CD4-positive, alpha-beta T cell treated with Interleukin-6 for 4 hours (primary cell): ENCODE measurements at regions not wholly inside any gene's neighbourhood (a gene's known extent, or its start where the extent isn't known, plus 50 kb on each side); places are given as distances from the start of the nearest gene placed in this dataset.

Experiments used
- DNase-seq: peaks from one replicate; pipeline ENCODE4 v3.0.0-alpha.2; 2020; ENCODE audit warnings: mixed read lengths

DNA sequence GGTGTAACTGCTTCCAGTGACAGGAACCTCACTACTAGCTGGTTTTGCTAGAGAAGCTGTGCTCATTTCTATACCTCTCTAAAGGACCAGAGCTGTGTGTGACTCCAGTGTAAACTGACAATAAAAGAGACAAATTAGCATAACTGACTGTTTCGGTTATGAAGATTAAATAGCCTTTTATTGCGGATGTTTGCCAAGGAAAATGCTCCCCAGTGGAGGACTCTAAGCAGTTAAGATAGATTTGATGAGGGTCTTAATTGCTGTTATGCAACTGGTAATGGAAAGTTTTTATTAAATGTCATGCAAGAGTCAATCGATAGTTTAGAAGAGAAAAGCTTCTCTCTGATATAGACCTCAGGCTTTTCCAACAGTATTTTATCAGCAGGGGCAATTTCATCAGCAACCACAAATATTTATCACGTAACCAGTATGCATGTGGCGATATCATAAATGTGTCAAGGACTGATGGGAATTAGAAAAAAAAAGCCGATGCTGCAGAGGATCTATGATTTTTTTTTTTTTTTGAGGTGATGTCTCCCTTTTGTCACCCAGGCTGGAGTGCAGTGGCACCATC, 275.2 kb upstream of the DMAC1 start:
- DNase-seq = no peak

DNA sequence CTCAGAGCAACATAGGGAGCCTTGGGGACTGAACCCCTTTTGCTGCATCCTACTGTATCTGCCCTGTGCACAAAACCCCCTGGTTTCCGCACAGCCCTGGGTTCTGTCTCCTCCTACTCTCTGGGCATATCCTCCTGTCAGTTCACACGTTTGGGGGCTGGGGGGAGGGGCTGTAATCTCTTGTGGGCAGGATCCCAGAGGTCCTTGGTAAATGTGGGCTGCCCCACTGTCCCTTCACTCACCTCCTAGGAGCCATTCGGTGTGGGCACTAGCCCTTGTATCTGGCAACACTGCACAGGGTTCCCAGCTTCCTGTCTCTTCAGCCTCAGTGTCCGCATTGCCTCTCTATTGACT, 271.8 kb upstream of the DMAC1 start:
- no peak for DNase-seq

DNA sequence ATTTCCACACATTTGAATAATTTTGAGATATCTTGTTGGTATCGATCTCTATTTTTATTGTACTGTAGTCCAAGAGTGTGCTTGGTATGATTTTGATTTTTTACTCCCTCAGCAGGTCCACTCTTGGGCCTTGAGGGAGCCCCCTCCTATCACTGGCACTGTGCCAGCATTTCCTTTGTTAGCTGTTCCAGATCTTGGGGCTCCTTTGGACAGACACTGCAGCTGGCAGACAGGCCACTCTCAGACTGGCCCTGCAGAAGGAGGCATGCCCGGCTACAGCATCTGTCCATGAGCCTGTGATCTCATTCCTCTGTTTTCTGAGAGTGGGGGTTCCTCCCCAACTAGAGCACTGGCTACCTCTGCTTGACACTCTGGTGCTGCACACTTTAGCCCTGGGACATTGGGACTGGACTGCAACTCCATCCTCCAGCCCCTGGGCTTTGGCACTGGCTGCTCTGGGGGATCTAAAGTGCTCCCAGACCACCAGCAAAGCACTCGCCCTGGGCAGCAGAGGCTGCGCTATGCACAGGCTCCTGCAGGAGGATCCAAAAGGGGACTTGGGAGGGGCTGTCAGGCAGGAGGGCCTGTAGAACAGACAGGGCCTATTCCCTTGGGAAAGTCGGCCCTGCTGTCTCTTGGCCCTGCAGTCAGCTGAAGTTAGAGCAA, 271.3 kb upstream of the DMAC1 start:
- no peak for DNase-seq

DNA sequence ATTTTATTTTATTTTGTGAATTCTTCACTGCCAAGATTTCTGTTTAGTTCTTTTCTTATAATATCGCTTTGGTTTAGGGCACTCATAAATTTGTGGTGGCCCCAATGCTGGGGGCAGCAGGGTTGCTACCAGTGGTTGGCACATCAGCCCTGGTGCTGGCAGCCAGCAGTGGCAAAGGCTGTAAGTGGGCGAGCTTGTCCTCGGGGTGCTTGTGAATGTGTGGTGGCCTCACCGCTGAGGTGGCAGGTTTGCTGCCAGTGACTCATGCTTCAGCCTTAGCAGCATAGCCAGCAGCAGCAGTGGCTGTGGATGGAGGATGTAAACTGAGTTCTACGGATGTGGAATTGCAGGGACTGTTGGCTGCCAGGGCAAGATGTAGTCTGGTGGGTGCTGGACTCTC, 262.9 kb upstream of the DMAC1 start:
- DNase-seq = no peak

DNA sequence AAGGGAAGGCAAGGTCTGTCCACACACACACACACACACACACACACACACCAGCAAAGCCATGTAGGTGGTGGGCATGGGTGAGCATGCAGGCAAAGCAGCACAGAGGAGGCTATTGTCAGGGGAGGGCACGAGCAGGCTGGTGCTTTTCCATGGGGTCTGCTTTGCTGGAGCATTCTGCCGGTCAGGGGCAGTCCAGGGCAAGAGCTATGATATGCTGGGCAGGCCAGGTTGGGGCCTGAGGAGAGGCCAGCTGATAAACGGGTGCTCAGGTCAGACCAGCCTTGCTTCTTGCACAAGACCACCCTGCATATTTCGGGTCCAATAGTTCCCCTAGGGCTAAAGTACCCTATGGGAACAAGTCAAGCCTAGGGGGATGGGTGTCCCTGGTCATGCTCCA, 253.9 kb upstream of the DMAC1 start:
- DNase-seq = no peak

DNA sequence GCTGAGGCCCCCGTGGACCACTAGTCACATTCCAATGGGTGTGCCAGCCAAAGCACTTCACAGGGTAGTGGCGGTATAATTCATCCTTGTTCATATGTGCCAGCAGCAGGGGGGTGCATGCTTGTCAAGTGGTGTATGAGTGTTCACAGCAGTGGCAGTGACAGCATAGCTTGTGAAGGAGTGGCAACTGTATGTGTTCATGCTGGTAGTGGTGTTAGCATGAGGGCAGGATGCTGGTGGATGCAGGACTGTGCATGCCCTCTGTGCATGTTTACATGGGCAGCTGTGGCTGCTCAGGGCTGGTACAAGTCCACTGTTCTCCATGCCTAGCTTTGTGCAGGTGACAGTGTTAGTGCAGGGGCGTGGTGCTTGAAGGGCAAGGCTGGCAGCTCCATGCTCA, 253.4 kb upstream of the DMAC1 start:
- no peak for DNase-seq

DNA sequence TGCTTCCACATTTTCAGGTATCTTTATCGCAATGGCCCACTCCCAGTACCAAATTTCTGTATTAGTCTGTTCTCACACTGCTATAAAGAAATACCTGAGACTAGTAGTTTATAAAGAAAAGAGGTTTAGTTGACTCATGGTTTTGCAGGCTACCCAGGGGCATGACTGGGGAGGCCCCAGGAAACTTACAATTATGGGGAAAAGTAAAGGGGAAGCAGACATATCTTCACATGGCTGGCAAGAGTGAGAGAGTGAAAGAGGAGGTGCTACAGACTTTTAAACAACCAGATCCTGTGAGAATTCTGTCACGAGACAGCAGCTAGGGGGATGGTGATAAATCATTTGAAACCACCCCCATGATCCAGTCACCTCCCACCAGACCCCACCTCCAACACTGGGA, 238.2 kb upstream of the DMAC1 start:
- DNase-seq = no peak

DNA sequence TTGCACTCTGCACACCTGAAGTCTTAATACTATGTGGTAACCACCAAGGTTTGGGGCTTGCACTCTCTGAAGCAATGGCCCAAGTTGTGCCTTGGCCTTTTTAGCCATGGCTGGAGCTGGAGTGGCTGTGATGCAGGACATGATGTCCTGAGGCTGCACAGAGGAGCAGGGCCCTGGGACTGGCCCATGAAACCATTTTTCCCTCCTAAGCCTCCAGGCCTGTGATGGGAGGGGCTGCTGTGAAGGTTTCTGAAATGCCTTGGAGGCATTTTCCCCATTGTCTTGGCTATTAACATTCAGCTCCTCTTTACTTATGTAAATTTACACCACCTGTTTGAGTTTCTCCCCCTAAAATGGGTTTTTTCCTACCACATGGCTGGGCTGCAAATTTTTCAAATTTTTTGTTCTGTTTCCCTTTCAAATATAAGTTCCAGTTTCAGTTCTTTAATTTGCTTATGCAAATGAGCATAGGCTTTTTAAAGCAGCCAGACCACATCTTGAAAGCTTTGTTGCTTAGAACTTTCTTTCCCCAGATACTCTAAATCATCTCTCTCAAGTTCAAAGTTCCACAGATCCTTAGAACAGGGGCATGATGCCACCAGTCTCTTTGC, 237.4 kb upstream of the DMAC1 start:
- no peak for DNase-seq

DNA sequence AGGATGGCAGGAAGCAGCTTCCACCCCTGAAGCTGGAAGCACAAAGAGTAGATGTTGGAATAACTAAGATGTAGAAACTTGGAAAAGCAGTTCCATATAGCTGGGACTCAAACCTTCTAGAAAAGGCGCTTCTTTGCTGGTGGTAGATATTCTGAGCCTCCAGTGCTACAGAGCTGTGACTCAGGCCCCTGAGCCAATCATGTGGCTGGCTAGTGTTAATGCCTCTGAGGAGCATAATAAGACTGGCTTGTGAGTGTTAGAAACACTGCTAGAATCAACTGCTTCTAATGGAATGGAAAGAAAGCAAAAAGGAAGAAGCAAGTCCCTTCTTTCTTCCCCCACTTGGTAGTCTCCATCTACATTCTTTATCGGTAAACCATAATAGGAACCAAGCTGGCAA, 234.2 kb upstream of the DMAC1 start:
- DNase-seq = no peak

DNA sequence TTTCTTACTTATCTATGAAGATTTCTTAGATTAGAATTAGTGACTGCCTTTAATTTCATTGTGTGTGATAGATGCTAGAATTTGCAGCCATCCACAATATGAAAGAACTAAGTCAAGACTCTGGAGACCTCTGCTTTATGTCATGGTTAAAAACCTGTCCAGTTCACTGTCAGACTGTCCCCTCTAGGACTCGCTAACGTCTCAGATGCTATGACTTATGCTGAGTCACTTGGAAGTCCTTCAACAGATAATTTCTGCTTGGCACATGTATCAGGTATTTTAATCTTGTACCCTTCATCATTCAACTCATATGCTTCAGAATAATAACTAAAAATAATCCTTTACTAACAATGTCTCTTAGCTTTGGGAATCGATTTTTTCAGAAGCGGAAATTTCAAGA, 230.5 kb upstream of the DMAC1 start:
- DNase-seq = no peak

DNA sequence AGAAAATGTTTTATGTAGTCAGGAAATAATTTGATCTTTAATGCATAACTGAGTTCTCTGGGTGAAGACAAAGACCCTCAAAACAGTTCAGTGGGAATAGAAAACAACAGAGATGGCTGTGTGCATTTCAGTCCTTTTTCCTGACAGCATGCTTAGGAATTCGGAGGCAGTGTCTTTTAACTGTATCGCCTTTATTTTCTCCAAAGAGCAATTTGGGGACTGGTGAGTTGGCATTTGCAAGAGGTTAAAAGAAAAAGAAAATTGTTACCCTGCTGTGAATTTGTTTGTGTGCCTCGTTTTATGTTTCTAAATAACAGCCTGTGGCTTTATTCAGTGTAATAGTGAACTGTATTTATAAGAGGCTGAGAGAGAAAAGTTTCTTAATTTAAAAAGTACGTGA, 227.8 kb upstream of the DMAC1 start:
- no peak for DNase-seq

DNA sequence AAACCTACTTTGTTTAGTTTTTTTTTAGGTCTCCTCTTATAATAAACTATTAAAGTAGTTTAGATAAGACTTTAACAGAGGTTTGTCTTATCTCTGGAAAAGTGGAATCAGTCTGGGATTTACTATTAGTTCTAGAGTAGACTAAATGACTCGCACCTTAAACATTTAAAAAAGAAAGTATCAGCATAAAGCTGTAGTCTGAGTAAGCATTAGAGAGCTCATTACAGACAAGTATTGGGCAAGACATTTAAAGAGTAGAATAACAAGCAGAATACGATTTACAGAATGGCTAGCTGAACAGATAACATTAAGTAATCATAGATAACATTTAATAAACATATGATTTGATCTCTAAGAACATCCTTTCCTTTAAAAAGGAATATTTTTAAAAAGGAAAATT, 226.0 kb upstream of the DMAC1 start:
- DNase-seq = no peak

DNA sequence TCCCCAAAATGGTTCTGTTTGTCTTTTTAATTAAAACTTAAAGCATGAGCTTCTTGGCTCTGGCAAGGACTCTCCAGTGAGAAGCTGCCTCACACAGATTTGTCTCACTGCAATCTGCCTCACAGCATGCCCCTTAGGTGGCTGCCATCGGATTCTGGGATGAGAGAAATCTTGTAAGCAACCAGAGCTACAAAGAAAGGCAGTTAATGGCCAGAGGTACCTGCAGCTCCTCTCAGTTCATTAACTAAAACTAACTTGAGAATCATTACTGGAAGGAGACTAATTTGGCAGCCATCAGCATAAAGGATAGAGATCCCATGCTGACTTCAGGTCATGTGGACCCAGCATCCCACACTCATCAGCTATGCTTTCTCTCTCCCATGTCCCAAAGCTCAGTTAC, 220.6 kb upstream of the DMAC1 start:
- no peak for DNase-seq

DNA sequence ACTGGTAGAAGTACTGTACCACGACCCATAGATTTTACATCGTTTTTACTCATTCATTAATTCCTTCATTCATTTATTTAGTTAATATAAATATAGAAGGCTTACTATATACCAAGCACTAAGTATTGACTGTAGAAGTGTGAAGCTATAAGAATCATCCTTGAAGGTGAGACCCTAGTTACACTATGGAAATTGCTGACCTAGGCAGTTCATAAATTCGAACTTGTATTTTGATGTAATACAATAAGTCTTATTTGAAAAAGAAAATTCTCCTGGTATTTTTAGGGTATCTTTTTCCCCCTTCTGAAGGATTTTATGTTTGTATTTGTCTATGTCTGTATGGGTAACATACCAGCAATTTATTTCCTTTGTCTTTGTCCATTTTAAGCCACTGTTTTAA, 220.1 kb upstream of the DMAC1 start:
- DNase-seq = no peak

DNA sequence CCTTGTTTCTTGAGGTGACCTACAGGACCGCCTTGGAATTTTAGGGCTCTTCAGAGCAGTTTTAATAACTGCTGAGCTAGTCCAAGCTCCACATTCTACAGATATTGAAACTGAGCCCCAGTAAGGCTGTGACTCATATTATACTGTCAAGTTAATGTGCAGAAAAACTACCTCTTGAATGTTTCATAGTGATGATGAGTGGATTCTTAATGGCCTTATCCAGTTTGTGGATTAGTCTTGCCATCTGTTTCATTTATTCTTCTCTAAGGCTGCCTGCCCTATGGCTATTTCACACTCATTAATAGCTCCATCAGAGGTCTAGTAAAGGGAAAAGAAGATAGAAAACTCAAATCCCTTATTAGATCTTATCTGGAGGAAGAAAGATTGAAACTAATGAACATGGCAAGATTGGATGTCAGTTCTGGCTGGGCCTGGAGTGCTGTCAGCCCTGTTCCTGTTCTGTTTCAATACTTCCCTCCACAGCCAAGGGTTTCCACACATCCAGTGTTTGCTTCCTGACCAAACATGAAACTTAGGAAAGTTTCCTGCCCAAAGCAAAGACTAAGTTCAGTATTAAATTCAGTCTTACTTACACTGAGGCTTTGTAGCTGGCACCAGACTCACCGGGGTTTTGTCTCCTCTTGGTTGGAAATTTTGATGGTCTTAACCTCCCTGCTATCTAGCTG, 215.6 kb upstream of the DMAC1 start:
- DNase-seq = no peak

DNA sequence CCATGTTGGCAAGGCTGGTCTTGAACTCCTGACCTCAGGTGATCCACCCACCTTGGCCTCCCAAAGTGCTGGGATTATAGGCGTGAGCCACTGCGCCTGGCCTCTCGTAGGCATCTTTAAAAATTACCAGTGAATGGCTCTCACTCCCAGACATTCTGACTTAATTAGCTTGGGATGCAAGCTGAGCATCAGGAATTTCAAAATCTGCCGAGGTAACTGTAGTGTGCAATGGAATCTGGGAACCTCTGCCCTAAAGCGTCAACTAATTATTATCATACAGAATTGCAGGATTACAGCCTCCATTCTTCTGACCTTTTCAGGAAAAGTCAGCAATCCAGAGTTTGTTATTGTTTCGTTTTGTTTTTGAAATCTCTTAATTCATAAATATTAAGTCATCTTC, 213.4 kb upstream of the DMAC1 start:
- DNase-seq = no peak

DNA sequence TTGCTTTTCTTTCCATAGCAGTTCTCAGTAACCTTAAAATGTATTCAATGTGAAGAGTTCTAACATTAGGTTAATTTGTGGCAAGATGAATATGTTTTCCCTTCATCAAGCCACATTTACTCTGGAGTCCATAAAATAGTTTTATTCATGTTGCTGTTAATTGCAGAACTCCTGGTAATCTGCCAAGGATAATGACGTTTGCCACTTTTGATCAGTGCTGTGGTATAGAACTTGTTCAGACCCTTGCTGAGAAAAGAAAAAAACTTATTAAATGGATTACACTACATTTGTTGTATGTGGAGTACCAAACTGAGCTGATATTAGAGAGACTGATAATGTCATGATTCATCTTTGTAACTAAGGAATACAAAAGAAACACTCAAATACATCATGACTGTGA, 212.4 kb upstream of the DMAC1 start:
- DNase-seq = no peak

DNA sequence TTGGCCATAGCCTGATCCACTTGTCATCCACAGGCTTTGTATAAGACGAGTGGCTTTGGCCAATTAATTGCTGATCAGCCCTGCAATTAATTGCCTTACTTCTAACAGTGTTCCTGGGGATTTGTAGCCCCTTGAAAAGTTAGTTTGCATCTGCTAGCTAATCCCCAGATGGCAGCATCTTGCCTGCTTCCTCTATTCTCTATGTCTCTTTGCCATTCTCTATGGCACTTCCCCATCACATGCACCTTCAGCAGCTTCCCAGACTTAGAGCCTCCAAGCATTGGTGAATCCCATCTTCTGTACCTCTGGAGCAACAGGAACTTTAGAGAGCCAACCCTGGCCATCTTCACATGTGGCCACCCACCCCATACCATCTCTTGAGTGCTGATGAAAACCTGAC, 197.0 kb upstream of the DMAC1 start:
- DNase-seq = no peak

DNA sequence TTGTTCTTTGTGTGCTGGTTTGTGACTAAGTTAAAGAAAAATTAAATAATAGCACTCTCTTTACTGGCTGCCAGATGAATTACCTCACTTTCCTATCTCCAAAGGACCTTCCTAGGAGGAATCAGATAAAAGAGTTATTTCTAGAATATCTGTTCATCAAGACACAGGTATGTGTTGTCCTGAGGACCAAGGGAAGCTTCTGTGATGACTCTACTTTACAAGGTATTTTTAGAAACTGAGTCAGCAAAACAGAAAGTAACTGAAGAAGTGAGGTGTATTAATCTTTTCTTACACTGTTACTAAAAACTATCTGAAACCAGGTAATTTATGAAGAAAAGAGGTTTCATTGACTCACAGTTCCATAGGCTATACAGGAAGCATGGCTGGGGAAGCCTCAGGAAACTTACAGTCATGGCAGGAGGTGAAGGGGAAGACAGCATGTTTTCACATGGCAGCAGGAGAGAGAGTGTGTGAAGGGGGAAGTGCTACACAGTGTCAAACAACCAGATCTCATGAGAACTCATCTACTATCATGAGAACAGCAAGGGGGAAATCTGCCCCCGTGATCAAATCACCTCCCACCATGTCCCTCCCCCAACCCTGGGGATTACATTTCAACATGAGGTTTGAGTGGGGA, 189.2 kb upstream of the DMAC1 start:
- DNase-seq = no peak

DNA sequence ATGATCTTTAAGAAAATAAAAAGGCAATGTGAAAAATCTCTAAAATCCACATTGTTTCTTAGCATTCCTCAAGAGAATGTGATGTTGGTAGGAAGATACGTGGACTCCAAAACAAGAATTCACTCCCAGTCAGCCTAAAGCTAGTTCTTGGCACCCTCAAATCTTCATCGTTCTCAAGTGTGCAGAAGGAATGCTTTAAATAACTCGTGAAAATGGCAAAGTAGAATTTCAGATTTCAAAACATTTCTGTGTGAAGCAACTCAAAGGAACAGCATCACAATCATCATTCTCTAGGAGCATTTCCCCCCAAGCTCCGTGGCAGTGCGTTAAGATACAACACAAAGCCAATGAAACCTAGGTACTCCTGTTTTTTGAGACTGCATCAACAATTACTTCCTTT, 185.1 kb upstream of the DMAC1 start:
- no peak for DNase-seq

DNA sequence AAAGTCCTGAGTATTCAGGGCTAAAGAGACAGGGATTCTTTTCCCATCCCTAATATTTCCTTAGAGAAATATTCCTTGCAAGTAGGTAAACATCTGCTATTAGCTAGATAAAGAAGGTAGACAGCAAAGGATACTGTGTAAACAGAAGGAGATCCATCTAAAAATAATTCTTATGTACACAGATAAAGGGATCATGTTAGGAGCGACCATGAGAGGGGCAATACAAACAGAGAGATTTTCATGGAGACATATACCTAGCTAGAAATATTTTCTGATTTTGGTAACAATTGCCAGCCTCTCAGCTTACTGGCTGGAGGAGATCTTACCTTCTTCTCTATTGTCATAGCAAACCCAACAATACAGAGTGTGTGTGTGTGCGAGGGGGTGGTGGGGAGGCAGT, 184.6 kb upstream of the DMAC1 start:
- DNase-seq = no peak

DNA sequence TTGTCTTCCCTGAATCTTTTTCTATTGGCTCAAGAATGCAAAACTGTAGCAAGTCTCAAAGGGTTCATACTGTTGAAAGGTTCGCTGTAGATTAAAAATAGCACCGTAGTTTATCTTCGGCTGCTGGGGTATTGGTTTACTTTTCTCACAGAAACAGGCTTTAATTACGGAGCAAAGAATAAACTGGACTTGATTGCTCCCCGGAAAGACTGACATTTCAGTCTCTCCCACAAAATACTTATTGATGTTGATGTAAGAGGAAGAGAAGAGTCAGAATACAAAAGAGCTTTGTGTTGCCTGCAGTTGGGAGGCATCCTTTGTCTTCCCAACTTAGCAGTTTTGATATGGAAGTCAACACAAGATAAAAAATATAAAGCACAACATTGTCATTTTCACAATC, 183.9 kb upstream of the DMAC1 start:
- DNase-seq = no peak

DNA sequence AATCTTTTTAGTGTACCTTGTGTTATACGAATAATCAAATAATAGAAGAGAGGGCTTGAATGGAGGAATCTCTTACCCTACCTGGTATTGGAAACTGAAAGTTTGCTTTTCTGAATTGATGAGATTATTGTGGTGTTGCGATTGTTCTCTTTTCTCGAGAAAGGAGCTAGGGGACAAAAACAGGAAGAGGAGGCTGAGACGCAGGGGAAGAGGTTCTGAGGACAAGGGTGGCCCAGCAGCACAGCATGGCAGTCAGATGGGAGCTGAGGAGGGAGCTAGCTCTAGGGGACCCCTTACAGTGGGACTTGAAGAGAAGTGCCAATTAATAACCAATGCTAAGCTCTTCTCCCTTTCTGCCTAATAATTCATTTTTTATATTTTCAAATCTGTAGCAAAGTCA, 183.3 kb upstream of the DMAC1 start:
- DNase-seq = peak; percentile 21

DNA sequence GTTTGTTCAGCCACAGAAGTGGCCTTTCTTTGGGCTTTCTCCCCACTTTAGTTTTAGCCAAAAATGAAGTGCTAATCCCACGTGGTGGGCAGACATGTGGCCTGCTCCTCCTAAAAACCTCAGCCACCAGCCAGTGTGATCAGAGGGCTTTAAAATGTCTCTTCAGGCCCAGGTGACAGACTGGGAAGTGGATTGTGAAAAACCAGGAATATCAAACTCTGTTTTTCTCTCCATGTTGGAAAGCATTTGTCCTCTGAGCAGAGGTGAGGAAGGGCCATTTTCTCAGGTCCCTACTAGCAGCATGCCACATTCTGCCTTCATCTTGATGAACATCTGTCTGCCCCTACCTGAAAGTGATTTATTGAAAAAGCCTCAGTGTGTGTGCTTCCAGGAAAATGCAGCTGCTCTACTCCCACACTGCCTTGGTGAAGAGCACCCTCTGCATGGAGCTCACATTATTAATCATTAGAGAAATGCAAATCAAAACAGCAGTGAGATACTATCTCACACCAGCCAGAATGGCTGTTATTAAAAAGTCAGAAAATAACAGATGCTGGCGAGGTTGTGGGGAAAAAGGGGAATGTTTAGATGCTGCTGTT, 181.2 kb upstream of the DMAC1 start:
- DNase-seq = no peak
